ENCODE measurements at regions not wholly inside any gene's neighbourhood (a gene's known extent, or its start where the extent isn't known, plus 50 kb on each side); places are given as distances from the start of the nearest gene placed in this dataset.

- TF ChIP-seq FOXK2 (IDR thresholded peaks at IDR 0.05) (no peak), HDGF (IDR thresholded peaks at IDR 0.05; ENCODE audit: borderline replicate concordance) (no peak), TARDBP (IDR thresholded peaks at IDR 0.05) (no peak), SUZ12 (IDR thresholded peaks at IDR 0.05) (no peak), FOXA1 (IDR thresholded peaks at IDR 0.05) (no peak), FOXM1 (IDR thresholded peaks at IDR 0.05; ENCODE audit: borderline replicate concordance) (no peak)
Observed at GRCh38 chr6:99132026-99132635, 184.4 kb upstream of the FBXL4 start.
